ENCODE measurements at regions not wholly inside any gene's neighbourhood (a gene's known extent, or its start where the extent isn't known, plus 50 kb on each side); places are given as distances from the start of the nearest gene placed in this dataset.
"Not testable (repeated sequence)": the region's sequence is repeated elsewhere in the genome, so short reads cannot be mapped to it uniquely, and the experiment has no call there.

DNA sequence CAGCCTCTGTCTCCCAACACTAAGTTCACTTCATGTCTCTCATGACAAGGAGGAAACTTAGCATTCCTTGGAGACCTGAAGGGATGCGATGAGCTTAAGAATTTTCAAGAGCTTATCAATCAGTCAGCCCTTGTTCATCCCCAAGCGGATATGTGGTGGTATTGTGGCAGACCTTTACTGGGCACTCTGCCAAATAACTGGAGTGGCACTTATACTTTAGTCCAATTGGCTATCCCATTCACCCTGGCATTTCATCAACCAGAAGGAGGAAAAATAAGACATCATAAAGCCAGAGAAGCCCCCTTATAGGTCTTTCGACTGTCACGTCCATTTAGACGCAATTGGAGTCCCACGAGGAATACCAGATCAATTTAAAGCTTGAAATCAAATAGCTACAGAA is 779.4 kb downstream of the FAM181B start:
- not testable (repeated sequence) for TF ChIP-seq MYNN (CRISPR knock-in tag; IDR thresholded peaks at IDR 0.05; ENCODE audit: low read depth); EZH2 (conservative IDR thresholded peaks at IDR 0.05; ENCODE audit: low read depth, low read length); YY1 (IDR thresholded peaks at IDR 0.05; ENCODE audit: insufficient read depth, insufficient replicate concordance, low read depth, low read length); POLR2A (IDR thresholded peaks at IDR 0.05; ENCODE audit: insufficient read depth in 1 of 2, low read depth in 2 of 2, low read length in 2 of 2); ZNF24 (IDR thresholded peaks at IDR 0.05); JUND (CRISPR knock-in tag; IDR thresholded peaks at IDR 0.05); ZNF367 (CRISPR knock-in tag; IDR thresholded peaks at IDR 0.05; ENCODE audit: borderline replicate concordance); MAFF (IDR thresholded peaks at IDR 0.05; ENCODE audit: low read depth, low read length); BCL6 (CRISPR knock-in tag; IDR thresholded peaks at IDR 0.05); NR3C1 (CRISPR knock-in tag; IDR thresholded peaks at IDR 0.05)
- TF ChIP-seq, protein P1, sequence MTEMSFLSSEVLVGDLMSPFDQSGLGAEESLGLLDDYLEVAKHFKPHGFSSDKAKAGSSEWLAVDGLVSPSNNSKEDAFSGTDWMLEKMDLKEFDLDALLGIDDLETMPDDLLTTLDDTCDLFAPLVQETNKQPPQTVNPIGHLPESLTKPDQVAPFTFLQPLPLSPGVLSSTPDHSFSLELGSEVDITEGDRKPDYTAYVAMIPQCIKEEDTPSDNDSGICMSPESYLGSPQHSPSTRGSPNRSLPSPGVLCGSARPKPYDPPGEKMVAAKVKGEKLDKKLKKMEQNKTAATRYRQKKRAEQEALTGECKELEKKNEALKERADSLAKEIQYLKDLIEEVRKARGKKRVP (CRISPR knock-in tag; IDR thresholded peaks at IDR 0.05): not testable (repeated sequence)
- TF ChIP-seq, protein P2, sequence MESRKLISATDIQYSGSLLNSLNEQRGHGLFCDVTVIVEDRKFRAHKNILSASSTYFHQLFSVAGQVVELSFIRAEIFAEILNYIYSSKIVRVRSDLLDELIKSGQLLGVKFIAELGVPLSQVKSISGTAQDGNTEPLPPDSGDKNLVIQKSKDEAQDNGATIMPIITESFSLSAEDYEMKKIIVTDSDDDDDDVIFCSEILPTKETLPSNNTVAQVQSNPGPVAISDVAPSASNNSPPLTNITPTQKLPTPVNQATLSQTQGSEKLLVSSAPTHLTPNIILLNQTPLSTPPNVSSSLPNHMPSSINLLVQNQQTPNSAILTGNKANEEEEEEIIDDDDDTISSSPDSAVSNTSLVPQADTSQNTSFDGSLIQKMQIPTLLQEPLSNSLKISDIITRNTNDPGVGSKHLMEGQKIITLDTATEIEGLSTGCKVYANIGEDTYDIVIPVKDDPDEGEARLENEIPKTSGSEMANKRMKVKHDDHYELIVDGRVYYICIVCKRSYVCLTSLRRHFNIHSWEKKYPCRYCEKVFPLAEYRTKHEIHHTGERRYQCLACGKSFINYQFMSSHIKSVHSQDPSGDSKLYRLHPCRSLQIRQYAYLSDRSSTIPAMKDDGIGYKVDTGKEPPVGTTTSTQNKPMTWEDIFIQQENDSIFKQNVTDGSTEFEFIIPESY (CRISPR knock-in tag; IDR thresholded peaks at IDR 0.05): not testable (repeated sequence)
- TF ChIP-seq, protein P3, sequence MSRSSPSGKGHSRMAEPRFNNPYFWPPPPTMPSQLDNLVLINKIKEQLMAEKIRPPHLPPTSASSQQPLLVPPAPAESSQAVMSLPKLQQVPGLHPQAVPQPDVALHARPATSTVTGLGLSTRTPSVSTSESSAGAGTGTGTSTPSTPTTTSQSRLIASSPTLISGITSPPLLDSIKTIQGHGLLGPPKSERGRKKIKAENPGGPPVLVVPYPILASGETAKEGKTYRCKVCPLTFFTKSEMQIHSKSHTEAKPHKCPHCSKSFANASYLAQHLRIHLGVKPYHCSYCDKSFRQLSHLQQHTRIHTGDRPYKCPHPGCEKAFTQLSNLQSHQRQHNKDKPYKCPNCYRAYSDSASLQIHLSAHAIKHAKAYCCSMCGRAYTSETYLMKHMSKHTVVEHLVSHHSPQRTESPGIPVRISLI (CRISPR knock-in tag; IDR thresholded peaks at IDR 0.05; ENCODE audit: borderline replicate concordance): not testable (repeated sequence)
